ENCODE measurements at regions not wholly inside any gene's neighbourhood (a gene's known extent, or its start where the extent isn't known, plus 50 kb on each side); places are given as distances from the start of the nearest gene placed in this dataset.
"Not testable (repeated sequence)": the region's sequence is repeated elsewhere in the genome, so short reads cannot be mapped to it uniquely, and the experiment has no call there.

GRCh38 chr12:39672976-39673375 lies 53.4 kb upstream of the ABCD2 start:
- POLR2A ChIA-PET (ENCODE audit: low non-redundant PET): interaction anchor here (0.6 kb wide), 1 partner anchor 177 kb away, joined by 3 read pairs; no protein-coding TSS in a partner anchor
- CTCF ChIA-PET: no interaction called here
- TF ChIP-seq, protein P1, sequence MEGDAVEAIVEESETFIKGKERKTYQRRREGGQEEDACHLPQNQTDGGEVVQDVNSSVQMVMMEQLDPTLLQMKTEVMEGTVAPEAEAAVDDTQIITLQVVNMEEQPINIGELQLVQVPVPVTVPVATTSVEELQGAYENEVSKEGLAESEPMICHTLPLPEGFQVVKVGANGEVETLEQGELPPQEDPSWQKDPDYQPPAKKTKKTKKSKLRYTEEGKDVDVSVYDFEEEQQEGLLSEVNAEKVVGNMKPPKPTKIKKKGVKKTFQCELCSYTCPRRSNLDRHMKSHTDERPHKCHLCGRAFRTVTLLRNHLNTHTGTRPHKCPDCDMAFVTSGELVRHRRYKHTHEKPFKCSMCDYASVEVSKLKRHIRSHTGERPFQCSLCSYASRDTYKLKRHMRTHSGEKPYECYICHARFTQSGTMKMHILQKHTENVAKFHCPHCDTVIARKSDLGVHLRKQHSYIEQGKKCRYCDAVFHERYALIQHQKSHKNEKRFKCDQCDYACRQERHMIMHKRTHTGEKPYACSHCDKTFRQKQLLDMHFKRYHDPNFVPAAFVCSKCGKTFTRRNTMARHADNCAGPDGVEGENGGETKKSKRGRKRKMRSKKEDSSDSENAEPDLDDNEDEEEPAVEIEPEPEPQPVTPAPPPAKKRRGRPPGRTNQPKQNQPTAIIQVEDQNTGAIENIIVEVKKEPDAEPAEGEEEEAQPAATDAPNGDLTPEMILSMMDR (conservative IDR thresholded peaks at IDR 0.05; ENCODE audit: low read depth): no peak
- no peak overlapping the region for H3K27ac ChIP-seq
- DNase-seq (ENCODE audit: low spot score): no peak

DNA sequence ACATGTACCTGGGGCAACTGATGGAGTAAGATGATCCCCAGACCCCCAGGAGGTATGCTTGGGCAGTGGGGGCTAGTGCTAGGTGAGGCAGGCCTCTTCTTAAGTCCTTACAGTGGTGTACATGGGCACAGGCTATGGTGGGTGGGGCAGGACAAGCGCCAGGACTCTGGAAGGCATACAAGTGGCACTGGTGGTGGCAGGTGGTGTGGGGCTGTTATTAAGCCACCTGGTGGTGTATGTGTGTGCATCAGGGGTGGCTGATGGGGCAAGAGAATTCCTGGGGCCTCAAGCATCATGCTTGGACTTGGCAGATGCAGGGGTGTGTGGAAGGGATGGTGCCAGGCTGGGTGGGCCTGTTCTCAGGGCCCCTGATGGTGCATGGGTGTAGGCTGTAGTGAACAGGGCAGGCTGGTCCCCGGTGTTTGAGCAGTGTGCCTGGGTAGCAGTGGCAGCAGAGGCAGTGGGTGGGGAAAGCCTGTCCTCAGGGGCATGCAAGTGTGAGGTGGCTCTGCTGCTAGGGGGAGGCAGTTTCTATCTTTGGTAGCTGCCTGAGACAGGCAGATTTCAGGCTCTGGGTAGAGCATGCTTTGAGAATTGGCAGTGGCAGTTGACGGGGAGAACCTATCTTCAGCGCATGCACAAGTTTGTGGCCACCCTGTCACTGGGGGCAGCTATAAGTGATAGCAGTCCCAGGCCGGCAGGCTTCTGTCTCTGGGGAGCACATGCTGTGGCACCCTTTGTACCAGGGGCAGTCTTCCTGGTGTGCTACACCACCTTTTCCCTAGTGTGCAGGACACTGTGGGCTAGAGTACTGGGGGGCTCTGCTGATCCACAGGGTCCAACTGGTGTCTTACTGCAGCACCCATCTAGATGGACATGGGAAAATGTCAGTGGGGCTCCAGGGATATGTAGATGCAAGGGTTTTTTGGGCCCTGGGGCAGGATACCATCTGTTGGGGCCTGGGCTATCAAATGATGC lies 52.6 kb upstream of the ABCD2 start:
- ChIA-PET POLR2A (ENCODE audit: low non-redundant PET) (interaction anchor here (0.6 kb wide), 1 partner anchor 178 kb away, joined by 3 read pairs; no protein-coding TSS in a partner anchor), CTCF (no interaction called here)
- H3K27ac ChIP-seq: no peak overlapping the region
- no peak for DNase-seq (ENCODE audit: low spot score)
- TF ChIP-seq, protein P1 (conservative IDR thresholded peaks at IDR 0.05; ENCODE audit: low read depth): no peak

DNA sequence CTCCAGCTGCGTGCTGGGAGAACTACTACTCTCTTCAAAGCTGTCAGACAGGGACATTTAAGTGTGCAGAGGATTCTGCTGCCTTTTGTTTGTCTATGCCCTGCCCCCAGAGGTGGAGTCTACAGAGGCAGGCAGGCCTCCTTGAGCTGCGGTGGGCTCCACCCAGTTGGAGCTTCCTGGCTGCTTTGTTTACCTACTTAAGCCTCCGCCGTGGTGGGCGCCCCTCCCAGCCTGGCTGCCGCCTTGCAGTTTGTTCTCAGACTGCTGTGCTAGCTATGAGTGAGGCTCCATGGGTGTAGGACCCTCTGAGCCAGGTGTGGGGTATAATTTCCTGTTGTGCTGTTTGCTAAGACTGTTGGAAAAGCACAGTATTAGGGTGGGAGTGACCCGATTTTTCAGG lies 49.9 kb upstream of the ABCD2 start:
- CTCF ChIA-PET; H3K27ac ChIP-seq; POLR2A ChIA-PET (ENCODE audit: low non-redundant PET); DNase-seq (ENCODE audit: low spot score): not testable (repeated sequence)

Data from RWPE1 (cell line).